Brain pericyte (primary cell): ENCODE measurements at regions not wholly inside any gene's neighbourhood (a gene's known extent, or its start where the extent isn't known, plus 50 kb on each side); places are given as distances from the start of the nearest gene placed in this dataset.

Source experiments
- DNase-seq: peaks from one replicate; pipeline ENCODE4 v3.0.0-alpha.2; 2012; ENCODE audit warnings: low read depth, low spot score

DNA sequence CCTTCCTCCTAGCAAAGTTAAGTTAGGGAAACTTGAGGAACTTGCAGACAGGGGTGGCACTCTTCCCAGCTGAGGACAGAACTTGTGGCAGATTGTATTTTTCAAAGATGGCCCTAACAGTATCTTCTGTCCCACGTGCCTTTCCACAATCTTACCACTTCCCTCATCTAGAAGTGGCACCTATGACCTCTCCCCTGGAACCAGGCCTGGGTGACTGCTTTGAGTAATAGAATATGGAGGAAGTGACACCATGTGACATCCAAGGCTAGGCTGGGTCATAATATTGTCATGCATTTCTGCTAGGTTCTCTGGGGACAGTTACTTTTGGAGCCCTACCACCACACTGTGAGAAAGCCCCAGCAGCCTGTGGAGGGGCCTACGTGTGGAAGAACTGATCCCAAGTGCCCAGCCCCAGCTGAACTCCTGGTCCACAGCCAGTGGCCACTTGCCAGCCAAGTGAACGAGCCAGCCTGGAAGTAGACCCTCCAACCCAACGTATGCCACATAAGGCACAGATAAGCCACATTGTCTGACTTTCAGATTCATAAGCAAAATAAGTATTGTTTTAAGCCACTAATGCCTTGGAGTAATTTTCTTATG, 193.7 kb downstream of the PTPN20 start:
- DNase-seq: no peak

DNA sequence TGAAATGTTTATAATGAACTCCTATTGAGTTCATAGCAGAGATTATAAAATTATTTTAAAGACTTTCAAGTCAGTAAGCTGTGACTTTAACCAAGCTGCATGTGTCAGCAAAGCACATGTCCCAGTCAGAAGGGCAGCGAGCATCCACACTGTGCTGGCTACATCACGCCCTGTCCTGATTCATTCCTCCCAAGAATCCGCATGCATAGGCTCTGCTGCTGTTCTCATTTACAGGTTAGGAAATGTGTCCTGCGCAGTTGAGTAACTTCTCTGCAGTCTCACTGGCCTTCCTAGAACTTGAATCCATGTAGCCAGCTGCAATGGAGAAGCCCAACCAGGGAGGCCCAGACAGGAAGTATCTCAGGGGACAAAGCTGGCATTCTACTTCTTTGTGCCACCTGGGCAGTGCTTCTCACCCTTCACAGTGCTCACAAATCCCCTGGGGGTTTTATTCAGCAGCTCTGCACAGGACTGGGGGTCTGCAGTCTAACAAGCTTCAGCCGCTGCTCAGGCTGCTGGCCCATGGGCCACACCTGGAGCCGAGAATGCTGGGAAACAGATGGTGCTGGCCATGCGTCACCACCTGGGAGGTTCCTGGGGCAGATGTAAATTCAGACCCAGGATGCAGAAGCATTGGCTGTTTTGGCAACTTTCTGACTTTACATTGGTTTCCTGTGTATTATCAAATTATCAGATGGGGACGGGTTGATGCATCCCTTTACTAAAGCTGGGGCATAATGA, 192.8 kb upstream of the GDF10 start:
- no peak for DNase-seq

DNA sequence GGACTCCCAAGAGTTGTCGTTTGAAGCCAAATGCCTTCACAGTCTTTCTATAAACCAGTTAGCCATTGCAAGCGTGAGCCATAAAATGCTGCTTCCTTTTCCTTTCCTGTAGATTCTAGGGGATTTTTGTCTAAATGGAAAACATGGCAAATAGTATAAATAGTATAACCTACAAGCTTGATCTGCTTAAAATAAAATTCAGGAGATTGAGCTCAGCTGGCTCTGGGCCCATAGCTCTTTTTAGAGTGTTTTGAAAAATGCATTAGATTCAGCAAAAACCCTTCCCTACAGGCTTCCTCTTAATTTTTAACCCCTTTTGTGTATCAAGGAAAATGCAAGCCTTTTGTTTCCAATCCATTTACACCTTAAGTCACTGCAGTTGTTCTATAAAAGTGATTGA, 190.1 kb upstream of the GDF10 start:
- DNase-seq: no peak

DNA sequence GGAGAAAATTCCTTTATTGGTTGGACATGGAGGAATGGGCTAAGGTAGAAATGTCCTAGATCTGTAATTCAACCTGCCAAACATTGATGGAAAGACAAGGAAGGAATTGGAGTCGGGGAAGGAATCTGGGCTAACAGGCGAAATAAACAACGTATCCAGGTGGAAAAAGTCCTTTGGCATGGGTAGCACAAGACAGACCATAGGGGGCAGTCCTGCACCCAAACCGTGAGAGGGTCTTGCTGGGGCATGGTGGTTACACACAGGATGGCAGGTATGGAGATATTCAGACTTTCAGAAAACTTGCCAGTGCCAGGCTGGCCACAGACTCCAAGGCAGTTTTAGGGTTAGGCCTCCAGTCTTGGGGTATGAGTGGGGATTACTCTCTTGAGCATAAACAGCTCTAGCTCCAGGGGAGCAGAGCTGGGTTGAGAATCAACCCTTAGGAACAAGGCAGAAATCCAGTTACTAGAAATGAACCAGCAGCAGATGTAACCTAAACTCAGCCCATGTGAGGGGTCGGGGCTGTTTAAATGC, 188.6 kb upstream of the GDF10 start:
- no peak for DNase-seq

DNA sequence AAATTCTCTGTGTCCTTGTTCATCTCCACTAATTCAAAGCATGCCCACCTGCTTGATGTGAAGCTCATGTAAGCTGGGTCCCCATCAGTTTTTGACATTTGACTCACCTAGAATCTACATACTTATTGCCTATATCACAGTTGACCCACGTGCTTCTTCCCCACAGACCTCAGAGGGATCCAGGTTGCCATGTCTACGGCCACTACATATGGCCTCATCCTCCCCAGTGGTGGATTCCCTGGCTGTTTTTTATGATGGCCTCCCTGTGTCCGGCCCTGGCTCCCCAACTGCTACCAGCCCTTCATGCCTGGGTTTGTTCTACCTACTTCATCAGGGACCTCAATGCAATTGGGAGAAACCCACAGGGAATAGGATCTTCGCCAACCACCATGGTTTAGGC, 187.4 kb upstream of the GDF10 start:
- DNase-seq: no peak

DNA sequence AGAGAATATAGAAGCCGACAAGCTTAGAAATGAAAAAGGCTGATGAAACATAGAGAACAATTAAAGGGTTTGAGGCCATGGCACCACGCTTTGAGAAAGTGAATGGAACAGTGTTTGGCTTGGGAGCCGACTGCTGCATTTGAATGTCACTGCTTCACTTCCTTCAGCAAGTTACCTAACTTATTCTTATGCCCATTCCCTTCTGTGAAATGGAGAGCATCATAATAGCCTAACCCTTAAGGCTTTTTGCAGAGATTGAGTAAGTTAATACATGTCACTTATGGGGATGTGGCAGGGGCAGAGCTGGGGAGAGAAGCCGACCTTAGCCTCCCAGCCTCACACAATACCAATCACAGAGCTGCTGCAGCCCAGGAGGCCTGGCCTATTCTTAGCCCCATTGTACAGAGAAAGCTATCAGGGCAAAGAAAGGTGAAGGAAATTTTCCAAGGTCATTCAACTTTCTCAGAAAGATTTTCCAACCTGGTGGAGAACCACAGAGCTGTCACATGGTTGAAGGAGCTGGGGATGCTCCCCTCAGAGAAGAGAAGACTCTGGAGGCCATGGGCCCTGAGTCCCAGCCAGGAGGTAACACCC, 186.0 kb upstream of the GDF10 start:
- no peak for DNase-seq

DNA sequence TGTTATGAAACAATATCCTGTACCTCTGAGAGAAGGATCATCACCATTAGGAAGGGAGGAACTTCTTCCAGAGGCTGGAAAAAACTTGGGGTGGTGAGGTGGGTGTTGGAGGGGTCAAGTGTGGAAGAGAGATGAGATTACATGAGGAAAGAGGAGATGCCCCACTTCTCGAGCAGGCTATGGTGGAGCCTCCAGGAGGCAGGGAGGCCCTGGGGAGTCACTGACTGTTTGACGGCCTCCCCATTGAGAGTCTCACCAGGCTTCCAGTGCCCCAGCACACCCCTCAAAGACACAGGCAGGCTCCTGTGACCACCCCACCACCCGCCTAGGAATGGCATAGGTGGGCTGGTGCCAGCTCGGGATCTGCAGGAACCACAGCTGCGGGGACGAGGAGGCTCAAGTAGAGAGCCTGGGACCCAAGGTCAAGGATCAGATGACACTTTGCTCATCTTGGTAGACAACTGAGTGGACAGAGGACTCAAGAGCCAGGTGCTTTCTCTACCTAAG, 185.3 kb upstream of the GDF10 start:
- DNase-seq: no peak

DNA sequence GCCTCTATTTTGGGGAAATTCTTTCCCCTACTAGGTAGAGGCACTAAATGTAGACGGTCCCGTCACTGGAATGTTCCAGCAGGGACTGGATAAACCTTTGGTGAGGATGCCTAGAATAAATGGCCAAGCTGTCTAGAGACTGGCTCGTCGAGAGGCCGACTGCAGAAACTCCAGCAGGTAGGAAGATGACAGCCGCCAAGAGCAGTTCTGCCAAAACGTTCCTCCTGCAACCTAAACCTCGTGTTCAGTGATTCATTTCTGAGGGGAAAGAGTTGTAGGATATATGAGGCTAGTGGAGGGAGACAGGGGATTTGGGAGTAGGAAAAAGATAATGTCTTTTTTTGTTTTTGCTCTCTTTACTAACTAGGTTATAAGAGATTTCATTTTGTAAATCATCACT, 184.7 kb upstream of the GDF10 start:
- no peak for DNase-seq

DNA sequence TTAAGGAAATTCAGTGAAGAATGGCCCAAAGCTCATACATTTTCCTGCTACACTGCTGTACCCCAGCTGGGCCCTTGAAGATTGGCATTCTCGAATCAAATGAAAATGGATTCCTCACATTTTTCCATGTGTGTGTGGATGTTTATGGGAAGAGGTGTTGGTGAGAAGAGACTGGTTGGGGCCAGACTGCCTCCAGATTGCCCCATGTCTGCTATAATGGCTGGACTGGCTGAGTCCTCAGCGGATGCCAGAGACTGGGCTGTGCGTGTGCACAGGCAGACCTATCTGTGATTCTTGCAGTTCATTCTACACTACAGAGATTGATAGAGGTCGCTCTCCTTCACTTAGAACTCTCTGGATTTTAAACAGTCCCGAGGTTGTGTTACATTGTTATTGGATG, 183.6 kb upstream of the GDF10 start:
- DNase-seq: no peak

DNA sequence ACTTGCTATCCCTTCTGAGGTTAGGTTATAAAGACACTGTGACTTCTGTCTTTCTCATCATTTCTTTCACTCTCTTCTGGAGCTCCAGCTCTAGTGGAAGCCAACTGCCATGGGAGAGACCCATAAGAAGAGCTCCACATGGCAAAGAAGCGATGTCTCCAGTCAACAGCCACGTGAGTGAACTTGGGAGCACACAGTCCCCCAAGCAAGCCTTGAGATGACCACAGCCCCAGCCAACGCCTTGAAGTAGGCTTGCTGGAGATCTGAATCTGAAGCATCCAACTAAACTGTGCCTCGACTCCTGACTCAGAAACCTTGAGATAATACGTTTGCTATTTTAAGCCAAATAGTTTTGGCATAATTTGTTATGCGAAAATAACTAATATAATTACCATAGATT, 181.7 kb upstream of the GDF10 start:
- DNase-seq: no peak

DNA sequence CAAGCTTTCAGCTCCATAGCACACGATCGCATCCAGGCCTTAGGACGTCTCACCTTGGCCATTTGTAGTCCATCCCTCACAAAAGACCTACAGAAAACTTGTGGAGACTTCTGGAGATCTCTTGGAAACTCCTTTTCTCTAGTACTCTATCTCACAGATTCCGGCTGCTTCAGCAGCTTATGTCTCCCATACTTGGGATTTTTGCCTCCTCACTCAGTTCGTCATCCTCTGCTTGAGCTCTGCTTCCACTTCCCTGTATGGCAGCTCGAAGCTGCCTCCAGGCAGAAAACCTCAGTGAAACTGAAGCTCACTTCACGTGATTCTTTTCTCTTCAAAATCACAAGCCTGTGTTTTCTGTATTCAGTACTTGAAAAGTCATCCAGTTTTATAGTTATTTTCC, 178.7 kb upstream of the GDF10 start:
- DNase-seq: no peak

DNA sequence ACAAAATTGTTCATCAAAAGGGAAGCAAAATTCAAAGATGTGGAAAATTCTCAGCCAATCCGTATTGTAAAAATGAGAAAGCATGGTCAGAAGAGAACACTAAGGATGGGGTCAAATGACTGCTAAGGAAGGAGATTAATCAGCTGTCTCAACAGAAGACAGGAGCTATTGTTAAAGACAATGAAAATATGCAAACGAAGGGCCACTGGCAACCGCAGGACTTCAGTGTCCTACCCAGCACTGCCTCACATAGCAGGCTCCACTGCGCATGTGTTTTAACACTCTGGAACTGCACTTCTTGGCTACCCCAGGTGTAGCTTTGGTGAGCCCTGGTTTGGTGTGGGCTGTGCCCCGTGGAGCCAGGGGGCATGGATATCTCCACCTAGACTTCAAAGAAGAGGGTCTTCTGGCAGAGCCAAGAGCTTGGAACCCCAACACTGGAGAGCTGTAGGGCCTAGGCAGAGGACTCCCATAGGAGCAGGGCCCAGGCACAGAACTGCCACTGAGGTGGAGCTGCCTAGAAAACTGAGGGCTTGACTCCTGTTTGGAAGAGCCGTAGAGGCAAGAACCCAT, 176.2 kb upstream of the GDF10 start:
- DNase-seq: no peak

DNA sequence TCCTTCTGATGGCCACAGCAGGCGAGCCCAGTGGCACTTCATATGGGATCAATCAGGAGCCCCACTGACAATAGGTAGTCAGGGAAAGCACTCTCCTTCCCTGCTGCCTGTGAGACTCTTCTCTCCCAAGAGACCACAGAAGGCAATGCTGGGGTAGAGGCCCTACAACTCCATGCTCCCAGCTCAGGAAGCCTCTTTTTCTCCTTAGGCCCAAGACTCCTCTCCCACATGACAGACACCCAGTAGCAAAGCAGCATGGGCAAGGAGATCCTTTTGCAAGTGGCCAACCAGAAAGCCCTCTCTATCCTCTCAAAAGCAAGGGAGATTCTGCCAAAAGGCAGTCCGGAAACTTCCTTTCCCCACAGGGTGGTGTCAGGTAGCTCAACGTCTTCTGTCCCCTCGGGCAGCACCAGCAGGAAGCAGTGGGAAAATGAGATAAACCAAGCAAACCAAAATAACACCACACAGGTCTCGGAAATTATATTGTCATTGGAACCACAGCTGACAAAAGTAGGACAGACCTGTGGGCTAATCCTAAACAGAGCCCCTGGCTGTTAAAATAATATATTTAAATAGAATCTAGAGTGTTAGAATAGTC, 172.7 kb upstream of the GDF10 start:
- no peak for DNase-seq

DNA sequence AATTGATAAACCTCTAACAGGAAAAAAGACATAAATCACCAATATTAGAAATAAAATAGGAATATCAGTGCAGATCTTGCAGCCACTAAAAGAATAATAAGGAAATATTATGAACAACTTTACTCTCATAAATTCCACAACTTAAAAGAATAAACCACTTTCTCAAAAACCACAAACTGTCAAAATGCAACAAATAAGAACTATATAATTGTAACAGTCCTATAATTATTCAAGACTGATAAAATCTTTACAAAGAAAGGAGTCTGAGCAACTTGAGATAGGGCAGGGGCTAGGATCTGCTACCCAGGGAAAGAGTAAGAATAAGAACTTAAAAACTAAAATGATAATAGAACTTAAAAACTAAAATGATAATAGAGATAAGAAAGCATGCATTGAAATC, 169.5 kb upstream of the GDF10 start:
- no peak for DNase-seq

DNA sequence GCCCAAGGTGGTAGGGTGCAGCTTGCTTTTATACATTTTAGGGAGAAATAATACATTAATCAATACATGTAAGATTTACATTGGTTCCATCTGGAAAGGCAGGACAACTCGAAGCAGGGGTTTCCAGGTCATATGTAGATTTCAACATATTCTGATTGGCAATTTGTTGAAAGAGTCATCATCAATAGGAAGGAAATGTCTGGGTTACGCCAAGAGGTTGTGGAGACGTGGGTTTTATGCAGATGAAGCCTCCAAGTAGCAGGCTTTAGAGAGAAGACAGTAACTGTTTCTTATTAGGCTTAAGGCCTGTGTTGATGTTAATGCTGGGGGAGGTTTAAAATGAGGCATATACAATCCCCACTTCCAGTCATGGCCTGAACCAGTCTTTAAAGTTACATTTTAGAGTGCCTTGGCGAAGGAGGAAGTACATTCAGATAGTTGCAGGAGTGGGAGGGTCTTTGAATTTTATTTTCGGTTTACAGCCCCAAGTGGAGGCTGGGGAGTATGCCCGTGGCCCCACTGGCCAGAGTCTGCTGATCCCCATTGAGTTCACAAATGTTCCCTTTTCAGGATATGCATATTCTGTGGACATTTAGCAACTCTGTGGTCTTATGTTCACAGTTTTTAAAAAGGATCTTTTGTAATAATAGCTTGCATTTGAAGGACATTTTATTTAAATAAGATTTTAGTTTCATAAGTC, 166.0 kb upstream of the GDF10 start:
- no peak for DNase-seq

DNA sequence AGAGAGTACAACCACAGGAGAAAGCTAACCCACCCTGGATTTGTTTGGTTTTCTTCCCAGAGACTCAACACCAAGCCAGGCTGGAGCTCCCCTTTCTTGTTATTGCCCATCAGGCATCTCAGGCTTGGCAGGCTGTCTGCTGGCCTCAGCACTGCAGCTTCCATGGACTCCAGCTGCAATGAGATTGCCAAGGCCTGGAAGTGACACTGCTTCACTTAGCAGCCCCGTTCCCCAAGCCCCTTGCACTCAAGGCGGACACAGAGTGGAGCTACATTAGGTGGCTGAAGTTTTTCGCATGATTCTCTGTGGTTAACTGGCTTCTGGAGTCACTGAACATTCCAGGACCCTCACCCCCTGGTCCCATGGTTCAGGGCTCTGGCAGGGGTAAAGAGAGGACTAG, 163.1 kb upstream of the GDF10 start:
- DNase-seq: no peak

DNA sequence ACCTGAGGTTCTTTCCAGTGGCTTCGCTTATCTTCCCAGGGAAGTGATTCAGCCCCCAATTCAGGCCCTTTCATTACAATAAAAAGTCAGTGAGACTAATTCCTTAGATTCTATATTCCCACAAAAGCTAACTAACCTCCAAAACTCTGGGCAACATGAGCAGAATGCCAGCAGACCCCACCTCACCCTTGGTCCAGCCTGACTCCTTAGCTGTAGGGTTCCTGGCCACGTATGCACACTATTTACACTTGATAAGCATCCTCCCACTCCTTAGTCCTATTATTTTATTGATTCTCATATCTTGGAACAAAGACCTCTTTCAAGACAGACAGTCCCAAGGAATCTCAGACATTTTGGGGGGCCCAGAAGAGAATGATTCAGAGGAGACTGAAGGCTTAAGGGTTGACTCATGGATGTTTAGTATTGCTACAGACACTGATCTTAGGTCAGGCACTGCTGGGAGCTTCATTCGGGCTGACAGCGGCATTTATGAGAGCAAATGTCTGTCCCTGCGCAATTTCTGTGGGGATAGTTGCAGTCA, 162.6 kb upstream of the GDF10 start:
- no peak for DNase-seq

DNA sequence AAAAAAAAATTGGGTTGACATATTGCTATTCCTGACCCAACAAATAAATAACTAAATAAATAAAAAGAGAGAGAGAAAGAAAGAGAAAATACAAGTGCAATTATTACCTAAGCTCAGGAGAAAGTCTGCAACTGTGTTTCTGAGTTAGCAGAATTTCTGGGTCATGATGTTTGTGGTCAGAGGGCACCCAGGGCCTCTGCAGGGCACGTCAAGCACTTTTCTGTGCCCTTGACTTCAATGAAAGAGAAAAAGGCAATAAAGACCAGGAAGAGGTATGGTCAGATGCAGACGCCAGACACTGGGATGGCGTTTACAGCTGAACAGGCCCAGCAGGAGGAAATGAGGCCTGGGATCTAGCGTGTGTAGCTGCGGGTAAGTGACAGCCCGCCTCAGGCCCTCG, 160.9 kb upstream of the GDF10 start:
- DNase-seq: no peak

DNA sequence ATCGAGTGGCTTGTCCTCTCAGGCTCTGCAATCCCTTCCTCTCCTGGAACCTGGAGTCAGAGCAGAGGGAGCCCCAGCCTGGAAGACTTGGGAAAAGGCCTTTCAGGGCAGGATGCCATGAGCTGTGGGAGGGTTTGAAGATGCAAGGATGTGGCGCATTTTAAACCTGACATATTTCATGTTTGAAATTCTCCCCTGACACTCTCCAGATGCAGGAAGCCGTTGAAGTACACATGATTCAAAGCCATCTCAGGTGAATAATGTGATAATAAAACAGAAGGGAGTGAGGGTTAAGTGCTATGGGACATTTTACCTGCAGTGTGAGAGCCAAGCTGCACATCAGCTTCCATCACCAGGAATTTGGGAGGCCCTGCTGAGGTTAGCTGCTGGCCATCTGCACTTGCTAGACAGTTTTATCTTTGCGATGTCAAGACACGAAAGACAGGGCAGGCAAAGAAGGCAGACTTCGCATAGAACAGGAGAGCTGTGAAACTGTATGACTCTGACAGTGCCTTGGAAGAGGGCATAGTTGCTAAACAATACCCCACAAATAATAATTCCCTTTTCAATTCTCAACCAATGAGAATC, 159.1 kb upstream of the GDF10 start:
- no peak for DNase-seq

DNA sequence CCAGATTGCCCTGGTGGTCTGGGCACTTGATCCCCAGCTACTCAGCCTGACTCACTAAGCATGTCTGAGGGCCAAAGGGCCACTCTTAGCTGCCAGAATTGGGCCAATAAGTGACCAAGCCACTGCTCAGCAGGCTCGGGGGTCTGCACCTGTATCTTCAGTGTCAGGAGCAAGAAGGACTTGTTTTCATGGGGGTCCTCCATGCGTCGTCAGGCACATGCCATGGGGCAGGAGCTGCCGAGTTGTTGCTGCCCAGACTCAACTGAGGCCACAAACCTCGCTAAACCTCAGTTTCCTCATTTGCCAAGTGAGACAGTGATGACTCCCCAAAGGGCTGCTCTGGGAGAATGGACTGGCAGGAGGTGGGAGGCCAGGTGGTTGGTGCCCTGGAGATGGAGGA, 158.6 kb upstream of the GDF10 start:
- no peak for DNase-seq

DNA sequence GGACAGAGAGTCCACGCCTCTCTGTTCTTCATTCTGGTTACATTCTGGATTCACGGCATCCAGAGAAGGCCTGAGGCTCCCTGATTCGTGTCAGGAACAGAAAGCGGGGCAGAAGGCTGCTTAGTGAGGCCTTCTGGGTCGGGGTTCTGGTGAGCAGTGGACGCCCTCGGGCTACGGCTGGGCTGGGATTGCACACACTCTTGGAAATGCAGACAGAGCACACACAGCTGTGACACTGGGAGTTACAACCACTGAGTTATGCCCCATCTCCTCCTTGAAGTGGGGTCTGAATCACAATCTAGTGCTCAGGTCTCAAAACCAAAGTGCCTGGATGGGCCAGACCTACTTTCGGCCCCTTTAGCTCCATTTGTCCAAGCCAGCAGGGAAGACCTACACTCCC, 156.9 kb upstream of the GDF10 start:
- DNase-seq: no peak
